Amygdala (tissue), 56 donors: ENCODE measurements at regions not wholly inside any gene's neighbourhood (a gene's known extent, or its start where the extent isn't known, plus 50 kb on each side); places are given as distances from the start of the nearest gene placed in this dataset.
"Not testable (repeated sequence)": the region's sequence is repeated elsewhere in the genome, so short reads cannot be mapped to it uniquely, and the experiment has no call there.

Experiments
- DNase-seq, 56 donors: peaks; one replicate each; lab custom pipeline; 2025; lab: John Stamatoyannopoulos, UW

GRCh38 chr1:81738875-81739274 is 61.9 kb upstream of the ADGRL2 start:
- no peak for DNase-seq

DNA sequence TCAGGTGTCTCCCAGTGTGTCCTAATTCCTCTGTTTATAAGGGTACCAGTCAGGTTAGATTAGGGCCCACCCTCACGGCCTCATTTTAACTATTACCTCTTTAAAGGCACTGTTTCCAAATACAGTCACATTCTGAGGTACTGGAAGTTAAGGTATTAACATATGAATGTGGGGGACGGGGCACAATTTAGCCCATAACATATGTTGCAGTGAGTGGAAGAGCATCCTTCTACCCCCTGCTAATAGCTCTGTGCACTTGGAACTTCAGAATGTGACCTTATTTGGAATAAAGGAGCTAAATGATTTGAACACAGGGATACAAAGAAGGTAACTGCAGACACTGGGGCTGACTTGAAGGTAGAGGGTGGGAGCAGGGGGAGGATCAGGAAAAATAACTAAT is 67.3 kb upstream of the ADGRL2 start:
- no peak for DNase-seq

- DNase-seq, result no peak
Observed at GRCh38 chr1:81731989-81732388, 68.7 kb upstream of the ADGRL2 start.

GRCh38 chr1:81730881-81731280 is 69.9 kb upstream of the ADGRL2 start:
- DNase-seq, result no peak

- not testable (repeated sequence) for DNase-seq
Observed at GRCh38 chr1:81730299-81730698, 70.4 kb upstream of the ADGRL2 start.

- no peak for DNase-seq
Observed at GRCh38 chr1:81729818-81730217, 70.9 kb upstream of the ADGRL2 start.

- no peak for DNase-seq
Observed at GRCh38 chr1:81729239-81729638, 71.5 kb upstream of the ADGRL2 start.

DNA sequence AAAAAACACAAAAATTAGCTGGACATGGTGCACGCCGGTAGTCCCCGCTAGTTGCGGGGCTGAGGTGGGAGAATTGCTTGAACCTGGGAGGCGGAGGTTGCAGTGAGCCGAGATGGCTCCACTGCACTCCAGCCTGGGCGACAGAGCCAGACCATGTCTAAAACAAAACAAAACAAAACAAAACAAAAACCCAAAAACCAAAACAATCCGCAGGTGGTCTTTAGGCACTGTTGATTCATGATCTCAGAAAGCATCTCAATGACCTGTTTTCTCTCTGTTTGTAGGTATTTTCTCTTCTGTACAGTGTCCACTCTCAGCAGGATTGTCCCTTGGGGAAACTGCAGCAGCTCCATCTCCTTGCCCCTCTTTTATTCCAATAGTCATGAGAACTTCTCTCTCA is 74.9 kb upstream of the ADGRL2 start:
- no peak for DNase-seq

DNA sequence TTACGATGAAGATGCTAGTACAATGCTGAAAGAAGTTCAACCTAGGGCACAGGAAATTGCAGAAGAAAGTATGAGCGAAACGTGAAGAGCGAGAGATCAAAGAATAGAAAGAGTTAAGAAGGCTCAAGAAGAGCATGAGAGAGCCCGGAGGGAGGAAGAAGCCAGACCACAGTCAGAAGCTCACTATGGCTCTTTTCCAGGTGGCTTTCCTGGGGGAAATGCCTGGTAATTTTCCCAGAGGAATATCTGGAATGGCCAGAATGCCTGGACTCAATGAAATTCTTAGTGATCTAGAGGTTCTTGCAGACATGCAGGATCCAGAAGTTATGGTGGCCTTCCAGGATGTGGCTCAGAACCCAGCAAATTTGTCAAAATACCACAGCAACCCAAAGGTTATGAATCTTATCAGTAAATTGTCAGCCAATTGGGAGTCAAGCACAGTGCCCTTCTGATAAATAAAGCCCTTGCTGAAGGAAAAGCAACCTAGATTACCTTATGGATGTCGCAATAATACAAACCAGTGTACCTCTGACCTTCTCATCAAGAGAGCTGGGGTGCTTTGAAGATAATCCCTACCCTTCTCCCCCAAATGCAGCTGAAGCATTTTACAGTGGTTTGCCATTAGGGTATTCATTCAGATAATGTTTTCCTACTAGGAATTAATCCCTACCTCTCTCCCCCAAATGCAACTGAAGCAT is 78.0 kb upstream of the ADGRL2 start:
- not testable (repeated sequence) for DNase-seq

- DNase-seq, result not testable (repeated sequence)
Observed at GRCh38 chr1:81720256-81720655, 80.5 kb upstream of the ADGRL2 start.

GRCh38 chr1:81717230-81717629 is 83.5 kb upstream of the ADGRL2 start:
- no peak for DNase-seq

DNA sequence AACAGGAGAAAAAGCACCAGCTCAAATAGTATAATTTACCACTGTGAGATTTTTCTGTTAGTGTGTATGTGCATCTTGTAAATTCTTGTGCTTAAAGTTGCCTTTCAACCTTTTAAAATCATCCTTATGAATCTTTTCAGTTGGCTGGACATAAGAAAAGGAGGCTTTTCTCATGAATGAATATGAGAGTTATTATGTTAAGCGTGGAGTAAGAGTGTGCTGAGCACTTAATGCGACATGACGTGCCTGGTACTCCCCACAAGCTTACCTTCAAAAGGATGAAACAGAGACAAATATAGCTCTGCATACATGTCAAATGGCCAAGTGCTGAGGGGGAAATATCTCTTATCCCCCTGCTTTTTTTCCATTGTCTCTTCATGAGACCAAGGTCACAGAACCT is 85.3 kb upstream of the ADGRL2 start:
- DNase-seq, result no peak

- no peak for DNase-seq
Observed at GRCh38 chr1:81714636-81715035, 86.1 kb upstream of the ADGRL2 start.

DNA sequence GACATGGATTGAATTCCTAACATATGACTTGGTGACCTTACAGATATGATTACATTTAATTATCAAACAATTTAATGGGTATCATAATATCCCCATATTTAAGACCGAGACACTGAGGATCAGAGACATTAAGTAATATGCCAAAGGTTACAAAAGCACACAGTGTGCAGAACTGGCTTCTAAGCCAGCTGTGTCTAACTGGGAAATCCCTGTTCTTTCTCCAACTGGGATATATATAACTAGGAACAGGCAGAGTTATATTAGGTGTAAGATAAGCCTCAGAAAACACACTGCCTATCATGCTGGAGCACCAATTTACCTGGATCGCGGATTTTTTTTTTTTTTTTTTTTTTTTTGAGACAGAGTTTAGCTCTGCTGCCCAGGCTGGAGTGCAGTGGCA is 88.3 kb upstream of the ADGRL2 start:
- no peak for DNase-seq

DNA sequence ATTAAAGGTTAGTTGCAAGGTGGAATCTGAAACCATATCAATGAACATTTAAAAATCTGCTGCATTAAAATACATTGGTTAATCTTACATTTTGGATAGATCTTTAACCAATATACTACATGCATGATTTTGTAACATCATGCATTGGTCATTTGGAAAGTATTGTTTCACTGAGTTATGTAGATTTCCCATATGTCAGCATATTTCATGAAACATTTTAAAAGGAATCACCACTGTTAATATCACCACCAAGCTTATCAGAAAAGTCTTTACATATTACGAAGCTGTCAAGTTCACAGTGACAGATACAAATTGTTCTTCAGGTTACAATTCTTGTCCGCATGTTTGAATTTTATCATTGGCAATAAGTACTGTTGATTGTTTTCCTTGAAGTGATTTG is 89.9 kb upstream of the ADGRL2 start:
- no peak for DNase-seq

DNA sequence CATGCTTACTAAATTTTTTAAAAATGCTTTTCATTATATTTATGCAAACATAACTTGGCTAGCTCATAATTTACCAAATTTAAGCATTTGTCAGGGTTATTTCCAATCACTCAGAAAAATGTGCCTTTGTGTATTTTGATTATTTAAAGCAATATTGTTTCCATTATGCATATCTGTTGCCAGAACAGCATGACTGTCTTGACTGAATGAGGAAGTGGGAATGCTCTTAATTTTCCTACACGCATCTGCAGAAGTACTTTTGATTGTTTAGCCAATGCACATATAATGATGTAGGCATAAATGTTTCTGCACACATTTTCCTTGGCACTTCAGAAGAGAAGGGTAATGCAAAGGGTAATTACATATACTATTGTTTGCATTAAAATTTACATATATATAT is 92.5 kb upstream of the ADGRL2 start:
- no peak for DNase-seq

DNA sequence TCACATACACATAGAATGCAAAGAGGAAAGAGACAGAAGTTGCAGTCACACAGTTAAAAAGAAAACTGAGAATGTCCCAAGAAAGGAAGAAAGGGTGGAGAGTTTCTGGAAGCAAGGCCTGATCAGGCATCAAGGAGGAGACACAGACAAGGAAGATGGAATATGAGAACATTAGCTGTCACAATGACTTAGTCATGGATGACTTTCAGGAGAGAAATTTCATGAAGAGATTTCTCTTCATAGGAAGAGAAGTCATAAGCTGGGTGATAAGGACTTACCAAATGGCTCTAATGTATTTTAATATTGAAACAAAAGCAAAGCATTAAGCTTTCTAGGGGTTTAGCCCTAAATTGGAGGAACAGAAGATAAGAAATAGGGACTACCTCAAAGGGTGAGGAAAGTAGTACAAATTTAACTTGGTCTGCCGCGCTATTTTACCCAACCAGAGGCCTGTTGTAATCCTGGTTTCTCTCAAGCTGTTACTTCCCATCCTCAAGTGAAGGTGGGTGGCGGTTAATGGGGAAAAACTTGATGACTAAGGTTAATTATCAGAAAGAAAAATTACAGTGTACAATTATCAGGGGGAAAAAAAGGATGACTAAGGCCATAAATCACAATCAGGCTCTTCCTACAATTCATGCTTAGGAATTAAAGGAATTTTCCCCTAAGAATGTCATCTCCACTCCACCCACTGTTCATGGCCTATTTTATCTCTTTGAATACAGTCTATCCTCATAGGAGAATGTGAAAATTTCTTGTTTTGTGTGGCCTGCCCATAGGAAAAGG is 93.9 kb upstream of the ADGRL2 start:
- DNase-seq, result no peak

DNA sequence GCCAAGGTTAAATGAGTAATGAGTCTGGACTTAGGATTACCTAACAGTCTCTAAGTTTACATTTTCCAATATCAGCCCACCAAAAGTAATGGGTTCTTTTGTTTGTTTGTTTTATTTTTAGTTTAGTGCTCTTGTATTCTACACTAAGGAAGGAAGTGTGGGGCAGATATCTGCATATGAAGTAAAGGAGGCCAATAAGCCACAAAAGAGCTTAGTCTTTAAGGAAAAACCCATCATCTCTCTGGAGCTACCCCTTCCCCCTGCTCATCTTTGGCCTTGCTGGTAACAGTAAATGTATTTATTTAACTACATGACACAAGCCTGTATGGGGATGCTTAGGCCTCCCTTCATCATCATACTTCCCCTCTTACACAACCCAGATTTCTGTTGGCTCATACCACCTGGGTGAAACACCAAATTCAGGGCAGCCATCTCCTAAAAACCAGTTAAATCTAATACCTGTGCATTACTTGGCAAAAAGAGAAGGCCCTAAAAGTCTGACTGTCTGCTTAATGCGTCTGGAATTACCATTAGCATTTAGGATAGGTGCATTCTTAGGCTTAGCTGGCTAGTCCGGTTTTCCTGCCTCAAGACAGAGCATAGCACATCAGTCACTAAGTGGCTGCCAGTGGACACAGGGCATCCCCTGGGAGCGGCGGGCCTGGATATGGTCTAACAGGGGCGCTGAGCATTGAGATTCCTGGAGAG is 96.8 kb upstream of the ADGRL2 start:
- DNase-seq, result no peak

GRCh38 chr1:81703391-81703755 is 97.4 kb upstream of the ADGRL2 start:
- no peak for DNase-seq

- no peak for DNase-seq
Observed at GRCh38 chr1:81702903-81703302, 97.8 kb upstream of the ADGRL2 start.

DNA sequence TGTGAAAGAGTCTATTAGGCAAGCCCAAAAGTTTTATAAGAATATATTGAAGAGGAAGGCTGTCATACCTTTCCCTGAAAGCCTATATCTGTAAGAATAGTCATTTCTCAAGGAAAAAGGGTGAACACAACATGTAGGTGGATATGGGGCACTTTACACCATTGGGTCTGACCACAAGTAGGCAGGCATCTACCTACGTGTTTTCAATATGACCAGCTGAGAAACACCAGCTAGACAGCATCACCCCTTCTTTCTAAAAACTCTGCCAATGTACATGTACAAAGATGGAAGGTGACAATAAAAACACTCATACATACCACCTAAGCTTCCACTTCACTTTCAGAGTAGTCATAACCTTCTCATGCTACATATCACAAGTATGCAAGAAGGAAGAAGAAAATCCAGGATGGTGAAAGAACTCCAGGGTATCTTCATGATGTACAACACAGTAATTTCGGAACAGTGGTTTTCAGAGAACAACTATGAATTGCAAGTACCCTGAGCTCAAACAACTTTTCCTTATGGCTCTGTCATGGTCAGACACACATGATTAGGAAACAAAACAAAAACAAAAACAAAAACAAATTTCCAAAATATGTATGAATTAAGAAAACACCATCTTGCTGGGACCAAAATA is 98.5 kb upstream of the ADGRL2 start:
- DNase-seq, result no peak
